ENCODE measurements at regions not wholly inside any gene's neighbourhood (a gene's known extent, or its start where the extent isn't known, plus 50 kb on each side); places are given as distances from the start of the nearest gene placed in this dataset.
"Not testable (repeated sequence)": the region's sequence is repeated elsewhere in the genome, so short reads cannot be mapped to it uniquely, and the experiment has no call there.

- Histone ChIP-seq H3K4me1 (ENCODE audit: control insufficient read depth, insufficient read depth, low read length) (no peaks in the 10 kb centered on the region), H3K27me3 (ENCODE audit: control insufficient read depth, insufficient read depth, low read length) (no peaks in the 10 kb centered on the region), H3K4me3 (ENCODE audit: low read depth, low read length) (no peak overlapping the region), H3K9ac (ENCODE audit: low read depth, low read length) (no peak overlapping the region), H3K36me3 (ENCODE audit: control insufficient read depth, insufficient read depth, low read length) (no peaks in the 10 kb centered on the region), H3K9me3 (ENCODE audit: control insufficient read depth, insufficient read depth, low read length) (no peaks in the 10 kb centered on the region)
These were observed 77.3 kb upstream of the COL8A1 start for GRCh38 chr3:99561056-99561455.

- Histone ChIP-seq H3K9ac (ENCODE audit: low read depth, low read length) (no peak overlapping the region), H3K4me3 (ENCODE audit: low read depth, low read length) (no peak overlapping the region), H3K4me1 (ENCODE audit: control insufficient read depth, insufficient read depth, low read length) (no peaks in the 10 kb centered on the region), H3K36me3 (ENCODE audit: control insufficient read depth, insufficient read depth, low read length) (no peaks in the 10 kb centered on the region), H3K27me3 (ENCODE audit: control insufficient read depth, insufficient read depth, low read length) (no peaks in the 10 kb centered on the region), H3K9me3 (ENCODE audit: control insufficient read depth, insufficient read depth, low read length) (no peaks in the 10 kb centered on the region)
These were observed 79.2 kb upstream of the COL8A1 start for GRCh38 chr3:99559196-99559595.

GRCh38 chr3:99555885-99556284 lies 82.5 kb upstream of the COL8A1 start:
- H3K27me3 ChIP-seq (ENCODE audit: control insufficient read depth, insufficient read depth, low read length); H3K36me3 ChIP-seq (ENCODE audit: control insufficient read depth, insufficient read depth, low read length); H3K9me3 ChIP-seq (ENCODE audit: control insufficient read depth, insufficient read depth, low read length); H3K9ac ChIP-seq (ENCODE audit: low read depth, low read length); H3K4me3 ChIP-seq (ENCODE audit: low read depth, low read length); H3K4me1 ChIP-seq (ENCODE audit: control insufficient read depth, insufficient read depth, low read length): not testable (repeated sequence)

DNA sequence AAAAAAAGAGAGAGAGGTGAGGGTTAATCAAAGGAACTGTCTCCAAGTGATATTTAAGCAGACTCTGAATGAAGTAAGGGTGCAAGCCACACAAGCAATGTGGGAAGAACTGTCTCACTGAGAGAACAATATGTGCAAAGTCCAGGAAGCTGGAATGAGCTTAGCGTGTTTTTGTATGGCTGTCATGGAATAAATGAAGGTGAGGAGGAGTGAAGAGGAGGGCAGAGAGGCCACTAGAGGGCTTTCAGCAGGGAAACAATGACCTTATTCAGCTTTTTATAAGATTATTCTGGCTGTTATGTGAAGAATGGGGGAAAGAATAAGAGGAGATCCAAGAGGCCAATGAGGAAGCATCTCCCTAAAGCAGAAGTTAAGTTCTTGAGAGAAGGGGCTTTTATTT lies 86.9 kb upstream of the COL8A1 start:
- Histone ChIP-seq H3K27me3 (ENCODE audit: control insufficient read depth, insufficient read depth, low read length) (no peaks in the 10 kb centered on the region), H3K4me3 (ENCODE audit: low read depth, low read length) (no peak overlapping the region), H3K9ac (ENCODE audit: low read depth, low read length) (no peak overlapping the region), H3K9me3 (ENCODE audit: control insufficient read depth, insufficient read depth, low read length) (no peaks in the 10 kb centered on the region), H3K36me3 (ENCODE audit: control insufficient read depth, insufficient read depth, low read length) (no peaks in the 10 kb centered on the region), H3K4me1 (ENCODE audit: control insufficient read depth, insufficient read depth, low read length) (no peaks in the 10 kb centered on the region)

DNA sequence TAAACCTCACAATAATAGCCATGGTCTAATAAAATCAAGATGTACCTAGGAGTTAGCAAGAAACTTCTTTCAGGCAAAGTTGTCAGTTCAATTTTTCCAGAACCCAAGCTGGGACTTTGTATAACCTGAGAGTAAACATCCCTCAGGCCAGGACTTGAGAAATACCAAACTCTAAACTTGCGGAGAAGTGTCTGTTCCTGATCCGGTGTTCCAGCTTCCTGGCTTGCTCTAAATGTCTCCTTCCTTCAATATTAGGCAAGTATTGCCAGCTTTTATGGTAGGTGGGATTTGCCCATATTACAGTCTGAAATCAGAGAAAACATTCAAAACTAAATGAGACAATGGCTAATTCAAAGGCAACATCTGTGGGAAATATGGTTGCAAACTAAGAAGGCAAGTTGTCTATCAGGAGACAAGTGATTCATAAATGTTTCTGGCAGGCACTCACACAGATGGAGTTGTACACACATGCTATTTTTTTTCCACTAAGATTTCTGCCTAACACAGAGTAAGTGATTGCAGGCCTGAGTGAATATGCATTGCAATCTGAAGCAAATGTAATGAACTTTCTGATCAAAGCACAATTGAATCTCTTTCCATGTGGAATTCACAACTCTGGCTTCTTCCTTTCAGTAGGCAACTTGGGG lies 88.3 kb upstream of the COL8A1 start:
- H3K9me3 ChIP-seq (ENCODE audit: control insufficient read depth, insufficient read depth, low read length), result no peaks in the 10 kb centered on the region
- no peak overlapping the region for H3K4me3 ChIP-seq (ENCODE audit: low read depth, low read length)
- H3K36me3 ChIP-seq (ENCODE audit: control insufficient read depth, insufficient read depth, low read length), result no peaks in the 10 kb centered on the region

DNA sequence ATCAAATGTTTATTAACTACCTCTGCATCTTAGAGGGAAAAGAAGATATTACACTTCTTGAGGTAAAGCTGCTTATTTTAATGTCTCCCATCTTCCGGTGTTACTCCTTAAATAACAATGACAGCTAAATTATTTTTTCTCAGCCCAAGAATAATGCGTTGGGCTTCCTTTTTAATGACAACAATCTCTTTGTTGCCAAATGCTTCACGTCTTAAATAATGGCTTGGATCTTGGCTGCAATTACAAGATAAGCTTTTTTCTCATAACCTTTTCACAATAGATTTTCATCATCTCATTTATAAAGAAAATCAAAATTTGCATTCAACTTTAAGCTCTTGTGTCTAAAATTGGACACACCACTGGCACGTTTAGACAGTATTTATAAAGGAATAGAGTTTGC lies 89.2 kb upstream of the COL8A1 start:
- no peaks in the 10 kb centered on the region for H3K9me3 ChIP-seq (ENCODE audit: control insufficient read depth, insufficient read depth, low read length)
- no peak overlapping the region for H3K4me3 ChIP-seq (ENCODE audit: low read depth, low read length)
- H3K36me3 ChIP-seq (ENCODE audit: control insufficient read depth, insufficient read depth, low read length), result no peaks in the 10 kb centered on the region
- no peak overlapping the region for H3K9ac ChIP-seq (ENCODE audit: low read depth, low read length)
- H3K27me3 ChIP-seq (ENCODE audit: control insufficient read depth, insufficient read depth, low read length), result no peaks in the 10 kb centered on the region
- H3K4me1 ChIP-seq (ENCODE audit: control insufficient read depth, insufficient read depth, low read length), result no peaks in the 10 kb centered on the region

More for the DNA sequence above, 88.3 kb upstream of the COL8A1 start:
- no peaks in the 10 kb centered on the region for H3K27me3 ChIP-seq (ENCODE audit: control insufficient read depth, insufficient read depth, low read length)
- H3K9ac ChIP-seq (ENCODE audit: low read depth, low read length), result no peak overlapping the region
- H3K4me1 ChIP-seq (ENCODE audit: control insufficient read depth, insufficient read depth, low read length), result no peaks in the 10 kb centered on the region

GRCh38 chr3:99548674-99549073 lies 89.7 kb upstream of the COL8A1 start:
- no peak overlapping the region for H3K4me3 ChIP-seq (ENCODE audit: low read depth, low read length)
- H3K9me3 ChIP-seq (ENCODE audit: control insufficient read depth, insufficient read depth, low read length), result no peaks in the 10 kb centered on the region
- H3K36me3 ChIP-seq (ENCODE audit: control insufficient read depth, insufficient read depth, low read length), result no peaks in the 10 kb centered on the region
- H3K27me3 ChIP-seq (ENCODE audit: control insufficient read depth, insufficient read depth, low read length), result no peaks in the 10 kb centered on the region
- H3K4me1 ChIP-seq (ENCODE audit: control insufficient read depth, insufficient read depth, low read length), result no peaks in the 10 kb centered on the region
- no peak overlapping the region for H3K9ac ChIP-seq (ENCODE audit: low read depth, low read length)

DNA sequence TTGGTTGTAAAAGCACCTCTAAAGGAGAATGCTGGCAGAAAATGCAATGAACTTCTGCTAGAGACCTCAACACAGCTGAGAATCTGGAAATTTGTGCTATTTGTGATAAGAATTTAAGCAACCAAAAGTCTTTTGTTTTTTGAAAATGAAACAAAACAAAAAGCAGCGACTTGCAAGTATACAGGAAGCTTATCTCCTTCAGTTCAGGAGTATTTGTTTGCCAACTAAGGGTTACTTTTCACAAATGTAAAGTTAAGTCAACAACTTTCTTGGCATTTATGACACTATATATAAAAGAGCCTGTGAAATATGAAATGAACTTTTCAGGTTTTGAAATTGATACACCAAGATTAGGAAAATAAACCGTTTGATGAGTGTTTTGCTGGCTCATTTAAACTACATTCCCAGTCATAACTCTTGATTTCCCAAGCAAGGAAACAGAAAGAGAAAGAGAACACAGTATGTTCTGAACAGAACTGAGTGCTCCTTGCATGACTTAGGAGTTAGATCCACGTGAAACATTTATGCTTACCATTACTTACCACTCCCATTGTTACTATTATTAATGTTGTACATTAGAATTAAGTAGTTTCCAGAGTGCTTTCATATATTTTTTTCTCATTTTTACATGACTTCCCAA lies 92.3 kb upstream of the COL8A1 start:
- Histone ChIP-seq H3K4me1 (ENCODE audit: control insufficient read depth, insufficient read depth, low read length) (no peaks in the 10 kb centered on the region), H3K27me3 (ENCODE audit: control insufficient read depth, insufficient read depth, low read length) (no peaks in the 10 kb centered on the region), H3K9me3 (ENCODE audit: control insufficient read depth, insufficient read depth, low read length) (no peaks in the 10 kb centered on the region), H3K4me3 (ENCODE audit: low read depth, low read length) (no peak overlapping the region), H3K36me3 (ENCODE audit: control insufficient read depth, insufficient read depth, low read length) (no peaks in the 10 kb centered on the region), H3K9ac (ENCODE audit: low read depth, low read length) (no peak overlapping the region)

DNA sequence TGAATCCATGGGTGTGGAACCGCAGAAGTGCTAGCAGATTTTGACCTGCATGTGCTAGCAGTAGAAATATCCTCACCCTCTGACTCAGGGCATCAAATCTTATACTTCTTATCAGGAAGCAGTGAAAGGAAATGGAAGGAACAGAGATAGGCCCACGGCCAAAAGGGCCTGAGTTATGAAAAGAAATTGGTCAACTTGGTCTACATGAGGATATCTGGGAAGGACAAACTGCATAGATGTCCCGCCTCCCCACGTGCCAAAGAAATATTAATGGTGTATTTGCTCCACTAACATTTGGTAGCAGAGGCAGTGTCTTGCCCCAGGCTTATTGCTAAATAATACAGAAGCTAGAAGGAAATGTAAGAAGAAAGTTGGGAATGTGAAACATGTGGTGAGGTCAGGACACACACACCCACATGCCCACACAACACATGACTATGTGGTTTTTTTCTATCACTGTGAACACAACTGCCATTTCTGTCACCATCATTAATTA lies 93.6 kb upstream of the COL8A1 start:
- no peaks in the 10 kb centered on the region for H3K27me3 ChIP-seq (ENCODE audit: control insufficient read depth, insufficient read depth, low read length)
- H3K9ac ChIP-seq (ENCODE audit: low read depth, low read length), result no peak overlapping the region
- no peaks in the 10 kb centered on the region for H3K36me3 ChIP-seq (ENCODE audit: control insufficient read depth, insufficient read depth, low read length)
- no peak overlapping the region for H3K4me3 ChIP-seq (ENCODE audit: low read depth, low read length)
- no peaks in the 10 kb centered on the region for H3K4me1 ChIP-seq (ENCODE audit: control insufficient read depth, insufficient read depth, low read length)
- no peaks in the 10 kb centered on the region for H3K9me3 ChIP-seq (ENCODE audit: control insufficient read depth, insufficient read depth, low read length)

DNA sequence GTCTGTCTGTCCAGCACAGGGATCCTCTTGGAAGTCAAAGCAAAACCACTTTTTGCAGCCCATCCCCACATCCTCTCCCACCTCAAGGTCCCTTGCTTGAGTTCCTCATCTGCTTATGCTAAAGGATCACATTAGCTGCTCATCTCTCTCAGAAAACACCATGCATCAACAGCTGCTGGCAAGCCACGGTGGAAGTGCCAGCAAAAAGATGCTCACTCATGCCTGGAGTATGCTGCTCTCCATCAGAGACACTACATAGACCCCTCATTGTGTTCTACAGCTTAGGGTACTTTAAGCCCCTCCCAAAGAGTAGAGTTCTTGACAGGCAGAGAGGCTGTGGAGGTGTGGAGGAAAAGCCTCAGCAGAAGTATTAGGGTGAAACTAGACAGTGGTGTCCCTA lies 94.6 kb upstream of the COL8A1 start:
- no peaks in the 10 kb centered on the region for H3K36me3 ChIP-seq (ENCODE audit: control insufficient read depth, insufficient read depth, low read length)
- H3K9me3 ChIP-seq (ENCODE audit: control insufficient read depth, insufficient read depth, low read length), result no peaks in the 10 kb centered on the region
- H3K9ac ChIP-seq (ENCODE audit: low read depth, low read length), result no peak overlapping the region
- H3K4me3 ChIP-seq (ENCODE audit: low read depth, low read length), result no peak overlapping the region
- H3K27me3 ChIP-seq (ENCODE audit: control insufficient read depth, insufficient read depth, low read length), result no peaks in the 10 kb centered on the region
- no peaks in the 10 kb centered on the region for H3K4me1 ChIP-seq (ENCODE audit: control insufficient read depth, insufficient read depth, low read length)

DNA sequence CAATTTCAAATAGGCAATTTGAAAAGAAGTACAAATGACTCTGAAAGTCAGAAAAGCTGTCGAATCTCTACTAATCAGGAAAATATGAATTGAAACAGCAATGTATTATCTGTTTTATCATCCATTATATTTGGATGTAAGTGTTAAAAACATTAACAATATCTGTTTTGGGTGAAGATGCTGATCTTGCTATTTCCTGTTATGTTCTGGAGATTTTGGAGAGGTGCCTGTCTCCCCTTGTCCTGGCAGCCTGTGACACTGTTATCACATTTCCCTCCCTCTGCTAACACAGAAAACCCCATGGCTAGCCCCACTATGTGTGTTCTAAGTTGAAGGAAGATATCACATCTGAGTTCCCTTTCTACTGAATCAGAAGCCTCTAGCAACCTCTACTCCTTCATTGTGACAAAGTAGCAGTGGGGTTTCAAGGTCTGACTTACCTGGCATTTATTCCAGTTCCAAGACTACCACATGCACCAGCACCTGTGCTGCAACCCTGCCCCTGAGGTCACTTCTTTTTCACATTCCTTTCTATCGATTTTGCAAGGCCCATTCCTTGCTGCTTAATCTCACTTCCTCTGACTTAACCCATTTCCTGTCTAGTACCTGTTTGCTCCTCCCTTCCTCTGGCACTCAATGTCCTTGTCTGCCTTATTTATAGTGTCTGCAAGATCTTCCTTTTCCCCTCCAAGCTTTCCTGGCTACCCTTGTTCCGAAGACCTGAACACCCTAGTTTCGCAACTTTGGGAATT lies 95.5 kb upstream of the COL8A1 start:
- Histone ChIP-seq H3K27me3 (ENCODE audit: control insufficient read depth, insufficient read depth, low read length) (no peaks in the 10 kb centered on the region), H3K4me1 (ENCODE audit: control insufficient read depth, insufficient read depth, low read length) (no peaks in the 10 kb centered on the region), H3K4me3 (ENCODE audit: low read depth, low read length) (no peak overlapping the region)

DNA sequence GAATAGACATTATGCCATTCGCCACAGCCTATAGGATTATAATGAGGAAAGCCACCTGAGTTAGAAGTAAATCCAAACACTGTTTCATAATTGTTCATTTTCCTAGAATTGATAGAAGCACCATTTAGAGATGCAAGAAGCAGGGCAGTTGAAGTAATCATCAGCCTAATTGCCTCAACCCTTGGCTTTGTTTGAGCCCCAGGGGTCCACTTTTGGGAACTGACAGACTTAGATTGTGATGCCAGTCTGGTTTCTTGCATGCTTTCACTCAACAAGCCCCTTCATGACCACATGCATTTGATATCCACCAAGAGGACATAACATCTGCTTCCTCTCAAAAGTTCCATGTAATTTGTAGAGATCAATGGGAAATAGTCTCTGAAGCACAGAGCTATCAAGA lies 97.2 kb upstream of the COL8A1 start:
- H3K9me3 ChIP-seq (ENCODE audit: control insufficient read depth, insufficient read depth, low read length), result no peaks in the 10 kb centered on the region
- H3K4me1 ChIP-seq (ENCODE audit: control insufficient read depth, insufficient read depth, low read length), result no peaks in the 10 kb centered on the region
- no peaks in the 10 kb centered on the region for H3K27me3 ChIP-seq (ENCODE audit: control insufficient read depth, insufficient read depth, low read length)
- H3K36me3 ChIP-seq (ENCODE audit: control insufficient read depth, insufficient read depth, low read length), result no peaks in the 10 kb centered on the region
- no peak overlapping the region for H3K4me3 ChIP-seq (ENCODE audit: low read depth, low read length)
- no peak overlapping the region for H3K9ac ChIP-seq (ENCODE audit: low read depth, low read length)

More for the DNA sequence above, 95.5 kb upstream of the COL8A1 start:
- no peak overlapping the region for H3K9ac ChIP-seq (ENCODE audit: low read depth, low read length)
- H3K36me3 ChIP-seq (ENCODE audit: control insufficient read depth, insufficient read depth, low read length), result no peaks in the 10 kb centered on the region
- H3K9me3 ChIP-seq (ENCODE audit: control insufficient read depth, insufficient read depth, low read length), result no peaks in the 10 kb centered on the region

Data from iPS-15b (cell line).